ENCODE measurements at regions not wholly inside any gene's neighbourhood (a gene's known extent, or its start where the extent isn't known, plus 50 kb on each side); places are given as distances from the start of the nearest gene placed in this dataset.

- Histone ChIP-seq H3K9me3 (ENCODE audit: control insufficient read depth, low read depth, low read length) (peaks cover 4% of the 10 kb centered on the region), H3K4me1 (ENCODE audit: control insufficient read depth, low read depth, low read length) (peaks cover 19% of the 10 kb centered on the region), H3K27me3 (ENCODE audit: control insufficient read depth, insufficient read depth, low read length) (no peaks in the 10 kb centered on the region), H3K9ac (ENCODE audit: low read length) (peak overlapping the region; percentile 59), H3K4me3 (ENCODE audit: low read length) (peak overlapping the region; percentile 35), H3K27ac (ENCODE audit: low read length) (peak overlapping the region; percentile 89), H3K36me3 (ENCODE audit: control insufficient read depth, low read depth, low read length) (no peaks in the 10 kb centered on the region)
These were observed 151.4 kb downstream of the WNT7A start for GRCh38 chr3:13728487-13728886.

- Histone ChIP-seq H3K27me3 (ENCODE audit: control insufficient read depth, insufficient read depth, low read length) (no peaks in the 10 kb centered on the region), H3K36me3 (ENCODE audit: control insufficient read depth, low read depth, low read length) (no peaks in the 10 kb centered on the region), H3K4me3 (ENCODE audit: low read length) (peak overlapping the region; percentile 35), H3K9me3 (ENCODE audit: control insufficient read depth, low read depth, low read length) (peaks cover 4% of the 10 kb centered on the region), H3K27ac (ENCODE audit: low read length) (peak overlapping the region; percentile 89), H3K9ac (ENCODE audit: low read length) (peak overlapping the region; percentile 59), H3K4me1 (ENCODE audit: control insufficient read depth, low read depth, low read length) (peaks cover 19% of the 10 kb centered on the region)
These were observed 152.0 kb downstream of the WNT7A start for GRCh38 chr3:13727890-13728289.

DNA sequence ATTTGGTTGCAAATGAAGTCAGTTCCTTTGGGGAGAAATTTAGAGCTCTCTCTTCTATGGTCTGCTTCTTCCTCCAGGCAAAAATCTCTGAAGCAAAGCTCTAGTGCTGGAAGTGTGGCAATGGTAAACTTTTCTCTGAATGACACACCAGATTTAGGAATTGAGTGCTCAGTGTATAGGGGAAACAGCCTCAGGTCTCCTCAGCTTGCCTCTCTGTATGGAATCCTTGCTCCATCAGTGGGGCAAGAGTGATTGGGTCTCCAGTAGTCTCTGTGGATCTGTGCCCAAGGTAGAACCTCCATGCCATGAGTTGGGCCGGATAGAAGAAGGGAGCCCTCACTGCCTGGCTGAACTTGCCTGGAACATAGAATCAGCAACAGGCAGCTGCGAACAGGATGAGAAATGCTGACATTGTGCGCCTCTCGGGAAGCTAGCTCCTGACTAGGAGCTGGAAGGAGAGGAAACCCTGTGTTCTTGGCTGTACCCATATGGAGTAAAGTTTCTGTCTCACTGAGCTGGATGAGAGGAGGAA, 156.1 kb downstream of the WNT7A start:
- H3K27me3 ChIP-seq (ENCODE audit: control insufficient read depth, insufficient read depth, low read length): no peaks in the 10 kb centered on the region
- peaks cover 12% of the 10 kb centered on the region for H3K4me1 ChIP-seq (ENCODE audit: control insufficient read depth, low read depth, low read length)
- no peak overlapping the region for H3K9ac ChIP-seq (ENCODE audit: low read length)
- H3K9me3 ChIP-seq (ENCODE audit: control insufficient read depth, low read depth, low read length): peaks cover 15% of the 10 kb centered on the region
- H3K4me3 ChIP-seq (ENCODE audit: low read length): no peak overlapping the region
- no peak overlapping the region for H3K27ac ChIP-seq (ENCODE audit: low read length)
- H3K36me3 ChIP-seq (ENCODE audit: control insufficient read depth, low read depth, low read length): no peaks in the 10 kb centered on the region

DNA sequence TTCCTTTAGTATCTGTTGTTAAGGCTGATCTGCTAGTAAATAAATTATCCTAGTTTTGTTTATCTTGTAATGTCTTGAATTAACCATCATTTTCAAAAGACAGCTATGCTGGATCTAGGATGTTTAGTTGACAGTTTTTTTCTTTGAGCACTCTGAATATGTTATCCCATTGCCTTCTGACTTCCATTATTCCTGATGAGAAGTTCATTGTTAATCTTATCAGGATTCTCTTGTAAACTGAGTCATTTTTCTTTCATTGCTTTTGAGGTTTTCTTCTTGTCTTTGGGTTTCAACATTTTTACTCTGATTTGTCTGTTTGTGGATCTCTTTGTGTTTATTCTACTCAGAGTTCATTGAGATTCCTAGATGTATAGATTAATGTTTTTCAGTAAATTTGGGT, 157.7 kb downstream of the WNT7A start:
- Histone ChIP-seq H3K9me3 (ENCODE audit: control insufficient read depth, low read depth, low read length) (peaks cover 15% of the 10 kb centered on the region), H3K4me3 (ENCODE audit: low read length) (no peak overlapping the region), H3K9ac (ENCODE audit: low read length) (no peak overlapping the region), H3K27me3 (ENCODE audit: control insufficient read depth, insufficient read depth, low read length) (no peaks in the 10 kb centered on the region), H3K27ac (ENCODE audit: low read length) (no peak overlapping the region), H3K4me1 (ENCODE audit: control insufficient read depth, low read depth, low read length) (no peaks in the 10 kb centered on the region), H3K36me3 (ENCODE audit: control insufficient read depth, low read depth, low read length) (no peaks in the 10 kb centered on the region)

GRCh38 chr3:13718436-13718835, 161.4 kb downstream of the WNT7A start:
- H3K4me3 ChIP-seq (ENCODE audit: low read length): no peak overlapping the region
- H3K36me3 ChIP-seq (ENCODE audit: control insufficient read depth, low read depth, low read length): no peaks in the 10 kb centered on the region
- no peak overlapping the region for H3K9ac ChIP-seq (ENCODE audit: low read length)
- H3K27me3 ChIP-seq (ENCODE audit: control insufficient read depth, insufficient read depth, low read length): no peaks in the 10 kb centered on the region
- H3K27ac ChIP-seq (ENCODE audit: low read length): no peak overlapping the region
- H3K4me1 ChIP-seq (ENCODE audit: control insufficient read depth, low read depth, low read length): no peaks in the 10 kb centered on the region
- H3K9me3 ChIP-seq (ENCODE audit: control insufficient read depth, low read depth, low read length): peaks cover 11% of the 10 kb centered on the region

DNA sequence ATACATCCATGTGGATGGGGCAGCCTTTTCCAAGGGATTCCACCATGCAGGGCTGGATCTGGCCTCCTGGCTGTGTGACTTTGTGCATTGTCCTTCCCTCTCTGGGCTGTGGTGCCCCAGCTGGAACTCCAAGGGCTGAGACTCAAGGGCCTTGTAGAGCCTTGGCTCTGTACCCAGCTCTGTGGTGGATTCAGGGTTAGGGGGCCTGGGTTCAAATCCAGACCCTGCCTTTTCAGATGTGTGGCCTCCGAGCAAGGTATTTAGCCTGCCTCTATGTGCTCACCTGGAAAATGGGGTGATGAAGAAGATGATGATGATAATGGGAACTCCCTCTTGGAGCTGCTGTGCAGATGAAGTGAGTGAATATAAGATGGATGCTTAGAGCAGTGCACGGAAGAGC, 161.9 kb downstream of the WNT7A start:
- Histone ChIP-seq H3K9me3 (ENCODE audit: control insufficient read depth, low read depth, low read length) (peaks cover 11% of the 10 kb centered on the region), H3K4me1 (ENCODE audit: control insufficient read depth, low read depth, low read length) (no peaks in the 10 kb centered on the region), H3K4me3 (ENCODE audit: low read length) (no peak overlapping the region), H3K27me3 (ENCODE audit: control insufficient read depth, insufficient read depth, low read length) (no peaks in the 10 kb centered on the region), H3K36me3 (ENCODE audit: control insufficient read depth, low read depth, low read length) (no peaks in the 10 kb centered on the region), H3K9ac (ENCODE audit: low read length) (no peak overlapping the region), H3K27ac (ENCODE audit: low read length) (no peak overlapping the region)

GRCh38 chr3:13717222-13717895, 162.5 kb downstream of the WNT7A start:
- H3K4me1 ChIP-seq (ENCODE audit: control insufficient read depth, low read depth, low read length): no peaks in the 10 kb centered on the region
- H3K9ac ChIP-seq (ENCODE audit: low read length): no peak overlapping the region
- H3K27me3 ChIP-seq (ENCODE audit: control insufficient read depth, insufficient read depth, low read length): no peaks in the 10 kb centered on the region
- H3K27ac ChIP-seq (ENCODE audit: low read length): no peak overlapping the region
- peaks cover 8% of the 10 kb centered on the region for H3K9me3 ChIP-seq (ENCODE audit: control insufficient read depth, low read depth, low read length)
- no peaks in the 10 kb centered on the region for H3K36me3 ChIP-seq (ENCODE audit: control insufficient read depth, low read depth, low read length)
- no peak overlapping the region for H3K4me3 ChIP-seq (ENCODE audit: low read length)

GRCh38 chr3:13716540-13717221, 163.2 kb downstream of the WNT7A start:
- no peak overlapping the region for H3K4me3 ChIP-seq (ENCODE audit: low read length)
- no peaks in the 10 kb centered on the region for H3K4me1 ChIP-seq (ENCODE audit: control insufficient read depth, low read depth, low read length)
- no peak overlapping the region for H3K9ac ChIP-seq (ENCODE audit: low read length)
- no peaks in the 10 kb centered on the region for H3K36me3 ChIP-seq (ENCODE audit: control insufficient read depth, low read depth, low read length)
- H3K27me3 ChIP-seq (ENCODE audit: control insufficient read depth, insufficient read depth, low read length): no peaks in the 10 kb centered on the region
- peaks cover under 1% of the 10 kb centered on the region for H3K9me3 ChIP-seq (ENCODE audit: control insufficient read depth, low read depth, low read length)
- H3K27ac ChIP-seq (ENCODE audit: low read length): no peak overlapping the region

DNA sequence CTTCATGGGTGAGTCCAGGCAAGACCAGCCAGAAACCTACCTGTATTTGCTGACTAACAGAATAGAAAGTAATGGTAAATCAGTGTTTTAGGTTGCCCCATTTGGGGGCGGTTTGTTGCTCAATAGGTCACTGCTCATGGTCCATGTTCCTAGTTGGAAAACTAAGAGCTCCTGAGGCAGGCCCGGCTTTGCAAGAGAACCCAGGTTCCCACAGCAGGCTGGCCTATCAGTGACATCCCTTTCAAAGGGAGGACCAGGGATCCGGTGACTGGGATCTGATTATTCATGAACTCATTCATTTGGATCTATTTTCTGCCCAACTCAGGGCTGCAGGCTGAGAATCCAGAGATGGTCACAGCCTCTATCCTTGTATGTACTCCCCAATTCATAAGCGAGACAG, 163.9 kb downstream of the WNT7A start:
- H3K4me3 ChIP-seq (ENCODE audit: low read length): no peak overlapping the region
- H3K36me3 ChIP-seq (ENCODE audit: control insufficient read depth, low read depth, low read length): no peaks in the 10 kb centered on the region
- H3K9me3 ChIP-seq (ENCODE audit: control insufficient read depth, low read depth, low read length): no peaks in the 10 kb centered on the region
- H3K9ac ChIP-seq (ENCODE audit: low read length): no peak overlapping the region
- no peaks in the 10 kb centered on the region for H3K4me1 ChIP-seq (ENCODE audit: control insufficient read depth, low read depth, low read length)
- no peaks in the 10 kb centered on the region for H3K27me3 ChIP-seq (ENCODE audit: control insufficient read depth, insufficient read depth, low read length)
- H3K27ac ChIP-seq (ENCODE audit: low read length): no peak overlapping the region

DNA sequence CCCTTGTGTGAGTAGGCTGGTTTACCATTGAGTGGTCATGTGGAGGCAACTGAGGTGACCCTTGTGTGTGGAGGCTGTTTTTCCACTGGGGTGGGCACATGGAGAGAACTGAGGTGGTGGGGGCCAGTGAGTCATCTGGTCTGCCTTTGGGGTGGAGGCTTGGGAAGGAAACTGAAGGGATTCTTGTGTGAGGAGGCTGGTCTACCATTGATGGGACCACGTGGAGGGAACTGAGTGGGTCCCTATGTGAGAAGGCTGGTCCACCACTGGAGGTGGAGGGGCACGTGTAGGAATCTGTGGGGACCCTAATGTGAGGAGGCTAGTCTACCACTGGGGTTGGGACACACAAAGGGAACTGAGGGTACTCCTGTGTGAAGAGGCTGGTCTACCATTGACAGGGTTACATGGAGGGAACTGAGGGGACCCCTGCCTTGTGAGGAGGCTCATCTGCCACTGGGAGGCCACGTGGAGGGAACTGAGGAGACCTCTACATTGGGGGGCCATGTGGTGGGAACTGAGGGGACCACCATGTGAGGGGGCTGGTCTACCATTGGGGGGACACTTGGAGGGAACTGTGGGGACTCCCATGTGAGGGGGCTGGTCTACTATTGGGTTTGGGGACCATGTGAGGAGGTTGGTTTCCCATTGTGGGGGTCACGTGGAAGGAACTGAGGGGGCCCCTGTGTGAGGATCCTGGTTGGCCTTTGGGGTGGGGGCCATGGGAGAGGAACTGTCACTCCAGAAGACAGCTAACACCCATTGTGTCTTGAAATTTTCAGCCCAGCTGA, 164.5 kb downstream of the WNT7A start:
- Histone ChIP-seq H3K27me3 (ENCODE audit: control insufficient read depth, insufficient read depth, low read length) (no peaks in the 10 kb centered on the region), H3K9me3 (ENCODE audit: control insufficient read depth, low read depth, low read length) (no peaks in the 10 kb centered on the region), H3K4me3 (ENCODE audit: low read length) (no peak overlapping the region), H3K36me3 (ENCODE audit: control insufficient read depth, low read depth, low read length) (no peaks in the 10 kb centered on the region), H3K4me1 (ENCODE audit: control insufficient read depth, low read depth, low read length) (no peaks in the 10 kb centered on the region), H3K27ac (ENCODE audit: low read length) (no peak overlapping the region), H3K9ac (ENCODE audit: low read length) (no peak overlapping the region)

DNA sequence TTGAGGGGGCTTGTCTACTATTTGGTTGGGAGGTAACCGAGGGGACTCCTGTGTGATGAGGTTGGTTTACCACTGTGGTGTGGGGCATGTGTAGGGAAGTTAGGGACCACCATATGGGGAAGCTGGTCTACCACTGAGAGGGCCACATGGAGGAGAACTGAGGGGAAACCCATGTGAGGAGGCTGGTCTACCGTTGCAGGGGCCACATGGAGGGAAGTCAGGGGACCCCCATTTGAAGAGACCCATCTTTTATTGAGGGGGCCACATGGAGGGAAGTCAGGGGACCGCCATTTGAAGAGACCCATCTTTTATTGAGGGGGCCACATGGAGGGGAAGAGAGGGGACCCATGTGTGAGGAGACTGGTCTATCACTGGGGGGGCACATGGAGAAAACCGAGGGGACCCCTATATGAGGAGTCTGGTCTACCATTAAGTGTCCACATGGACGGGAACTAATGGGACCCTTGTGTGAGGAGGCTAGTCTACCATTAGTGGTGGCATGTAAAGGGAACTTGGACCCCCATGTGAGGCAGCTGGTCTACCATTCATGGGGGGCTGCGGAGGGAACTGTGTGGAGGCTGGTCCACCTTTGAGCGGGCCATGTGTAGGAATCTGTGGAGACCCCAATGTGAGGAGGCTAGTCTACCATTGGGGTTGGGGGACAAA, 165.5 kb downstream of the FBLN2 start:
- Histone ChIP-seq H3K9ac (ENCODE audit: low read length) (no peak overlapping the region), H3K27me3 (ENCODE audit: control insufficient read depth, insufficient read depth, low read length) (no peaks in the 10 kb centered on the region), H3K36me3 (ENCODE audit: control insufficient read depth, low read depth, low read length) (no peaks in the 10 kb centered on the region), H3K4me3 (ENCODE audit: low read length) (no peak overlapping the region), H3K27ac (ENCODE audit: low read length) (no peak overlapping the region), H3K9me3 (ENCODE audit: control insufficient read depth, low read depth, low read length) (no peaks in the 10 kb centered on the region), H3K4me1 (ENCODE audit: control insufficient read depth, low read depth, low read length) (no peaks in the 10 kb centered on the region)
